ENCODE measurements at regions not wholly inside any gene's neighbourhood (a gene's known extent, or its start where the extent isn't known, plus 50 kb on each side); places are given as distances from the start of the nearest gene placed in this dataset.
"Not testable (repeated sequence)": the region's sequence is repeated elsewhere in the genome, so short reads cannot be mapped to it uniquely, and the experiment has no call there.

GRCh38 chr7:39838326-39838725 is 111.7 kb upstream of the CDK13 start:
- no peak overlapping the region for H3K4me2 ChIP-seq (ENCODE audit: low read length)
- H3K4me3 ChIP-seq (ENCODE audit: low read length): no peak overlapping the region
- H3K27ac ChIP-seq (ENCODE audit: low read length): no peak overlapping the region

DNA sequence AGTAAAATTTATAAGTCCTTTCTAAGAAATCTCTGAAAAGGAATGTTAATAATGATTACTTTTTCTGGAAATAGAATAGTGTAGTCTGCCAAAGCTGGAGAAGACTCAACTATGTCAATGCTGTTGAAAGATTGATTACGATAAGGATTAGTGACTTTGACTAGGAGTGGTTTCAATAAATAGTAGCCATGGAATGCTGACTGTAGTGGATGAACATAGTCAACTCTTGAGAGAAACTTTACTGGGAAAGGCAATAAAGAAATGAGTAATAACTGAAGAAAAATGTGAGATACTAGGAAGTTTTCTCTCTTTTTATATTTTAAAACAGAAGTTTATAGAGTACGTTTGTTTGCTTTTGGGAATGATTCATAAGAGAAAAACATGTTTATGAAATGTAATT is 105.0 kb upstream of the CDK13 start:
- H3K79me2 ChIP-seq (ENCODE audit: low read length): no peaks in the 10 kb centered on the region
- H3K4me1 ChIP-seq (ENCODE audit: low read length): no peaks in the 10 kb centered on the region

More at GRCh38 chr7:39838326-39838725, 111.7 kb upstream of the CDK13 start:
- Histone ChIP-seq H3K9ac (ENCODE audit: low read length) (no peak overlapping the region), H2AFZ (ENCODE audit: low read depth, low read length) (no peak overlapping the region), H4K20me1 (ENCODE audit: insufficient read depth, low read length) (no peaks in the 10 kb centered on the region), H3K4me1 (ENCODE audit: low read length) (no peaks in the 10 kb centered on the region), H3K27me3 (ENCODE audit: low read depth, low read length) (peaks cover 12% of the 10 kb centered on the region; the same call in 1 of the 2 replicates), H3K79me2 (ENCODE audit: low read length) (no peaks in the 10 kb centered on the region), H3K36me3 (replicated peaks; ENCODE audit: low read depth, low read length) (no peaks in the 10 kb centered on the region), H3K9me3 (ENCODE audit: insufficient read depth, low read length) (no peaks in the 10 kb centered on the region)
- no peak for TF ChIP-seq EZH2phosphoT487 (IDR thresholded peaks at IDR 0.05; ENCODE audit: low read depth)
- TF ChIP-seq, protein P1, sequence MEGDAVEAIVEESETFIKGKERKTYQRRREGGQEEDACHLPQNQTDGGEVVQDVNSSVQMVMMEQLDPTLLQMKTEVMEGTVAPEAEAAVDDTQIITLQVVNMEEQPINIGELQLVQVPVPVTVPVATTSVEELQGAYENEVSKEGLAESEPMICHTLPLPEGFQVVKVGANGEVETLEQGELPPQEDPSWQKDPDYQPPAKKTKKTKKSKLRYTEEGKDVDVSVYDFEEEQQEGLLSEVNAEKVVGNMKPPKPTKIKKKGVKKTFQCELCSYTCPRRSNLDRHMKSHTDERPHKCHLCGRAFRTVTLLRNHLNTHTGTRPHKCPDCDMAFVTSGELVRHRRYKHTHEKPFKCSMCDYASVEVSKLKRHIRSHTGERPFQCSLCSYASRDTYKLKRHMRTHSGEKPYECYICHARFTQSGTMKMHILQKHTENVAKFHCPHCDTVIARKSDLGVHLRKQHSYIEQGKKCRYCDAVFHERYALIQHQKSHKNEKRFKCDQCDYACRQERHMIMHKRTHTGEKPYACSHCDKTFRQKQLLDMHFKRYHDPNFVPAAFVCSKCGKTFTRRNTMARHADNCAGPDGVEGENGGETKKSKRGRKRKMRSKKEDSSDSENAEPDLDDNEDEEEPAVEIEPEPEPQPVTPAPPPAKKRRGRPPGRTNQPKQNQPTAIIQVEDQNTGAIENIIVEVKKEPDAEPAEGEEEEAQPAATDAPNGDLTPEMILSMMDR (IDR thresholded peaks at IDR 0.05; ENCODE audit: low read depth, low read length): no peak

DNA sequence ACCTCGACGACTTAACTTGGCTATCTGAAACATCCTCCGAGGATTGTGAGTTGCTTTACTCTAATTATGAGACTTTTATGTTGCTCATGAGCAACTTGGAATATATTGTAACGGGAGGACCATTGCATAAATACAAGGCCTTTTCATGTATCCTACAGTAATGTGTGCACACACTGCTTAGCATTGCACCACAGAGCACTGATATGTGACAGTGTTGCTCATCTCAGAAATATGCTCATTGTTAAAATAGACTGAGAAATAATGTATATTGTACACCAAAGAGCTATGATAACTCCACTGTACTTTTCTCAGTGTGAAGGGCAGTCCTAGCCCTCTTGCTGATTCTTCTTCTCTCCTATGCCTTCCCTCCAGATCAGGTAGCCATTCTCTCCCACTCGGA is 102.8 kb upstream of the CDK13 start:
- no peaks in the 10 kb centered on the region for H4K20me1 ChIP-seq (ENCODE audit: insufficient read depth, low read length)

More for the DNA sequence above, 105.0 kb upstream of the CDK13 start:
- Histone ChIP-seq H3K36me3 (replicated peaks; ENCODE audit: low read depth, low read length) (no peaks in the 10 kb centered on the region), H3K9me3 (ENCODE audit: insufficient read depth, low read length) (no peaks in the 10 kb centered on the region), H3K9ac (ENCODE audit: low read length) (no peak overlapping the region), H3K4me2 (ENCODE audit: low read length) (no peak overlapping the region), H4K20me1 (ENCODE audit: insufficient read depth, low read length) (no peaks in the 10 kb centered on the region), H2AFZ (ENCODE audit: low read depth, low read length) (no peak overlapping the region), H3K27ac (ENCODE audit: low read length) (no peak overlapping the region), H3K4me3 (ENCODE audit: low read length) (no peak overlapping the region), H3K27me3 (ENCODE audit: low read depth, low read length) (no peaks in the 10 kb centered on the region)
- no peak for TF ChIP-seq EZH2phosphoT487 (IDR thresholded peaks at IDR 0.05; ENCODE audit: low read depth)
- TF ChIP-seq, protein P1 (IDR thresholded peaks at IDR 0.05; ENCODE audit: low read depth, low read length): no peak

GRCh38 chr7:39851466-39852045 is 98.5 kb upstream of the CDK13 start:
- Histone ChIP-seq H3K4me1 (ENCODE audit: low read length) (no peaks in the 10 kb centered on the region), H3K4me3 (ENCODE audit: low read length) (no peak overlapping the region), H3K4me2 (ENCODE audit: low read length) (no peak overlapping the region), H2AFZ (ENCODE audit: low read depth, low read length) (no peak overlapping the region), H3K79me2 (ENCODE audit: low read length) (no peaks in the 10 kb centered on the region), H3K9ac (ENCODE audit: low read length) (no peak overlapping the region), H3K9me3 (ENCODE audit: insufficient read depth, low read length) (no peaks in the 10 kb centered on the region), H3K27ac (ENCODE audit: low read length) (no peak overlapping the region), H4K20me1 (ENCODE audit: insufficient read depth, low read length) (no peaks in the 10 kb centered on the region), H3K36me3 (replicated peaks; ENCODE audit: low read depth, low read length) (no peaks in the 10 kb centered on the region), H3K27me3 (ENCODE audit: low read depth, low read length) (no peaks in the 10 kb centered on the region)
- TF ChIP-seq, protein P1 (IDR thresholded peaks at IDR 0.05; ENCODE audit: low read depth, low read length): no peak
- TF ChIP-seq EZH2phosphoT487 (IDR thresholded peaks at IDR 0.05; ENCODE audit: low read depth): no peak

More for the DNA sequence above, 102.8 kb upstream of the CDK13 start:
- Histone ChIP-seq H3K4me1 (ENCODE audit: low read length) (no peaks in the 10 kb centered on the region), H3K27me3 (ENCODE audit: low read depth, low read length) (no peaks in the 10 kb centered on the region), H3K79me2 (ENCODE audit: low read length) (no peaks in the 10 kb centered on the region), H2AFZ (ENCODE audit: low read depth, low read length) (no peak overlapping the region), H3K27ac (ENCODE audit: low read length) (no peak overlapping the region), H3K9me3 (ENCODE audit: insufficient read depth, low read length) (no peaks in the 10 kb centered on the region), H3K36me3 (replicated peaks; ENCODE audit: low read depth, low read length) (no peaks in the 10 kb centered on the region), H3K4me3 (ENCODE audit: low read length) (no peak overlapping the region), H3K4me2 (ENCODE audit: low read length) (no peak overlapping the region), H3K9ac (ENCODE audit: low read length) (no peak overlapping the region)
- TF ChIP-seq, protein P1 (IDR thresholded peaks at IDR 0.05; ENCODE audit: low read depth, low read length): no peak
- no peak for TF ChIP-seq EZH2phosphoT487 (IDR thresholded peaks at IDR 0.05; ENCODE audit: low read depth)

DNA sequence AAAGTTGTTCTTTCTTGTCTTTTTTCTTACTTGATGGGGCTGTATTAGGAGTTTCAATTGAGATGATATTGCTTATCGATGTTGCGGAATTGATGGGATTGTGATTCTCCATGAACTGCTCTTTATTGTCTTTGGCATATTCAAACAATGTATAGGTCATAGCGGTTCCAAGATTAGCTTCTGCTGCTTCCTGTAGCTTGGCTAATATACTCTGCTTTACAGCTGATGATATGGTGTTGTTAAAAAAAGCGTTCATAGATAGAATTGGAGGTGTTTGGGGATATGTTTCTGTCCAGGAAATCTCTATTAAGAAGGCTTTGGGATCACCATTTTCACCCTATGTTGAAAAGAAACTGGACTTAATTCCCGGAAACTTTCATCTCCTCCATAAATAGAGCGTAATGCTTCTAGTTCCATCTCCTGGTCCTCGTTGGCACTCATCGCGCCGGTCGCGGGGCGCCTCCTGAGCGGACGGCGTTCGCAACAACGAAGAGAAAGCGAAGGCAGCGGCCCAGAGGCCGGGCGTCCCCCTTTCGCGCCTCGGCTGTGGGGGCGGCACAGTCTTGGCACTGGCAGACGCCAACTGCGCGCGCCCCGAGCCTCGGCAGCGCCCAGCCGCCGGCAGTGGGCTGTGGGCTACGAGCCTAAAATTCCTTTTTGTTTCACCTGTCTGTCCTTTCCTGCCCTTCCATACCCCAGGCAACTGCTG is 95.3 kb upstream of the CDK13 start:
- H3K9me3 ChIP-seq (ENCODE audit: insufficient read depth, low read length); H3K9ac ChIP-seq (ENCODE audit: low read length); H4K20me1 ChIP-seq (ENCODE audit: insufficient read depth, low read length); H3K4me1 ChIP-seq (ENCODE audit: low read length); H3K36me3 ChIP-seq (replicated peaks; ENCODE audit: low read depth, low read length); H3K27me3 ChIP-seq (ENCODE audit: low read depth, low read length); H2AFZ ChIP-seq (ENCODE audit: low read depth, low read length); H3K4me2 ChIP-seq (ENCODE audit: low read length); H3K4me3 ChIP-seq (ENCODE audit: low read length); H3K27ac ChIP-seq (ENCODE audit: low read length); H3K79me2 ChIP-seq (ENCODE audit: low read length): not testable (repeated sequence)

Measured in OCI-LY3 (cell line).